ENCODE measurements at regions not wholly inside any gene's neighbourhood (a gene's known extent, or its start where the extent isn't known, plus 50 kb on each side); places are given as distances from the start of the nearest gene placed in this dataset.
"Not testable (repeated sequence)": the region's sequence is repeated elsewhere in the genome, so short reads cannot be mapped to it uniquely, and the experiment has no call there.

DNA sequence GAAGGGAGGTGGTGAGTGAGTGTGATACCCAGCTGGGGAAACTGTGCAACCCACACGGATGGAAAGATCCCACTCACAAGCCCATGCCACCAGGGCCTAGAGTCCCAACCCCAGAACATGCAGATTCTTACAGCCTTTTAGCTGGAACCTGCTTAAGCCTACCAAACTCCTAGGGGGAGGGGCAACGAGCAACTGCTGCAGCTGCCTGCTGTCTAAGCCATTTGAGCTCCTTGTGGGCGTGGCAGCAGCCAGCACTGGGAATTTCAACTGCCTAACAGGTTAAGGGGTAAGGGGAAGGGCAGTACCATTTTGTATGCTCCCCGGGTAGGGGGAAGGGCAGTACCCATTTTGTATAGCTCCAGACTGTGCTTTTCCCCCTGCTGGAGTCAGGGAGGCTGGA is 673.2 kb upstream of the BCHE start:
- no peak for DNase-seq

DNA sequence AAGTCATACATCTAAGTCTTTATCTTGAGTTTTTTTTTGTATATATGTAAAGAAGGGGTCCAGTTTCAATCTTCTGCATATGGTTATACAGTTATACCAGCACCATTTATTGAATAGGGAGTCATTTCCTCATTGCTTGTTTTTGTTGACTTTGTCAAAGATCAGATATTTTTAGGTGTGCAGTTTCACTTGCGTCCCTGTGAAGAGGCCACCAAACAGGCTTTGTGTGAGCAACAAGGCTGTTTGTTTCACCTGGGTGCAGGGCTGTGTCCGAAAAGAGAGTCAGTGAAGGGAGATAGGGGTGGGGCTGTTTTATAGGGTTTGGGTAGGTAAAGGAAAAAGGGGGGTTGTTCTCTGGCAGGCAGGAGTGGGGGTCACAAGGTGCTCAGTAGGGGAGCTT is 663.2 kb upstream of the BCHE start:
- DNase-seq = not testable (repeated sequence)

GRCh38 chr3:166499636-166500035 is 662.4 kb upstream of the BCHE start:
- DNase-seq = no peak

- no peak for DNase-seq
These were observed 661.2 kb upstream of the BCHE start for GRCh38 chr3:166498446-166498845.

- DNase-seq = no peak
These were observed 652.6 kb upstream of the BCHE start for GRCh38 chr3:166489826-166490225.

DNA sequence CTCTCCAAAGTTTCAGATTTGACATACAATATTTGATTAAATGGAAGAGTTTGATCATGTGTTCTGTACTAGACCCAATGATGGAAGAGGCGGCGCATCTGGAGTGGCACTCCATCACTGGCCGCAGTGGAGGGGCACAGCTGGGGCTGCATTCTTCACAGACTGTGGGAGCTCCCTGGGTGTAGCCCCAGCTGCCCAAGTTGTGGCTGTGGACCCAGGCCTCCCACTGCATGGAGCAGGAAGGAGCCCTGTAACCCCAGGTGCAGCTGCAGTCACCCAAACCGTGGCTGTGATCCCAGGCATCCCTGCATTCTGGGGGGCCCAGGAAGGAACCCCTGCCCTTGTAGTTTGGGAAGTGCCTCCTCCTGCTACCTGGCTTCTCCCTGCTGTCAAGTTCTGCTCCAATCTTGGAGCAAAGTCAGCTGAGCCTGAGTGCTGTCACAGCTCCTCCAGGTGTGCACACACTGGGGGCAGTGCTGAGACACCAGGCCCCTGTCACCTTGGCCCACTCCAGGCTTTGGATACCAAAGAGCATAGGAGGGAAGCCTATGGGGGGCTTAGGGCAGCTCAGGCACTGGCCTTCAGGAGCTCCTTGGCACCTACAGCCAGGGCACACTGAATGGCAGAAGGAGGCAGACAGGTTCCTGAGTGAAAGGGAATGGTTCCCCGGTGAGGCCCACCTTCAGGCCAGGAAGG is 651.9 kb upstream of the BCHE start:
- DNase-seq = no peak

DNA sequence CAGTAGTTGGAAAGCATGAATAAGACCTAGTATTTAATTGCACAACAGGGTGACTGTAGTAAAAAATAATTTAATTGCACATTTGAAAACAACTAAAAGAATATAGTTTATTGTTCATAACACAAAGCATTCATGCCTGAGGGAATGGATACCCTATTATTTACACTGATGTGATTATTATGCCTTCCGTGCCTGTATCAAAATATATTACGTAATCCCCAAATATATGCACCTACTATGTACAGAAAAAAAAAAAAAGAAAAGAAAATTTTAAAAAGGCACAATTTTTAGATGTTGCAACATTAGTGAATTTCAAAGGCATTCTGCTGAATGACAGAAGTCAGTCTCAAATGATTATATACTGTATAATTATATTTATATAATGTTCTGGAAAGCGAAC is 647.2 kb upstream of the BCHE start:
- DNase-seq = no peak

DNA sequence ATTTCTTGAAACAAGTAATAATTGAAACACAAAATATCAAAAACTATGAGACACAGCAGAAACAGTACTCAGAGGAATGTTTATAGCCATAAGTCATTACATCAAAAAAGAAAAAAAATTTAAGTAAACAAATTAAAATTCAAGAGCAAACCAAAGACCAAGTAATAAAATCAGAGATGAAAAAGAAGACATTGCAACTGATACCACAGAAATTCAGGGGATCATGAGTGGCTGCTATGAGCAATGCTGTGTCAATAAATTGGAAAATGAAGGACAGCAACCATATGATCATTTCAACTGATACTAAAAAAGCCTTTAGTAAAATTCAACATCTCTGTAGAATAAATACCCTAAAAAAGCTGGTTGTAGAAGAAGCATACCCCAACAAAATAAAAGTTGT is 644.1 kb upstream of the BCHE start:
- DNase-seq = no peak

- no peak for DNase-seq
These were observed 641.1 kb upstream of the BCHE start for GRCh38 chr3:166478356-166478755.

DNA sequence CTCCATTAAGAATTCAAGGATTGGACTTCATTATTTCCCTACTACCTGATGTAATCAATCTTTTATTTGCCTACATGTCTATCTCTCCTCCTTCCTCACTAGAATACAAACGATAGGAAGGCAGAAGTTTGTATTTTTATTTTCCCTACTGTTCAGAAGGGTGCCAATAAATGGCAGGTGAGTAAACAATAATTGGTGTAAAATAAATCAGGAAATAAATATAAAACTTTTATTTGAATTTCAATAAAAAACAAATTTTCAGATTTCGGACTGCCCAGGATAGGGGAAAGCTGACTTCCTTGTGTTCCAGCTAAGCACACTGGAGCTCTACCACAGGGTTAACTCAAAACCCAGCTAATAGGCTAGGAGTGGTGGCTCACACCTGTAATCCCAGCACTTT is 636.3 kb upstream of the BCHE start:
- DNase-seq = no peak

- no peak for DNase-seq
These were observed 634.8 kb upstream of the BCHE start for GRCh38 chr3:166472015-166472414.

DNA sequence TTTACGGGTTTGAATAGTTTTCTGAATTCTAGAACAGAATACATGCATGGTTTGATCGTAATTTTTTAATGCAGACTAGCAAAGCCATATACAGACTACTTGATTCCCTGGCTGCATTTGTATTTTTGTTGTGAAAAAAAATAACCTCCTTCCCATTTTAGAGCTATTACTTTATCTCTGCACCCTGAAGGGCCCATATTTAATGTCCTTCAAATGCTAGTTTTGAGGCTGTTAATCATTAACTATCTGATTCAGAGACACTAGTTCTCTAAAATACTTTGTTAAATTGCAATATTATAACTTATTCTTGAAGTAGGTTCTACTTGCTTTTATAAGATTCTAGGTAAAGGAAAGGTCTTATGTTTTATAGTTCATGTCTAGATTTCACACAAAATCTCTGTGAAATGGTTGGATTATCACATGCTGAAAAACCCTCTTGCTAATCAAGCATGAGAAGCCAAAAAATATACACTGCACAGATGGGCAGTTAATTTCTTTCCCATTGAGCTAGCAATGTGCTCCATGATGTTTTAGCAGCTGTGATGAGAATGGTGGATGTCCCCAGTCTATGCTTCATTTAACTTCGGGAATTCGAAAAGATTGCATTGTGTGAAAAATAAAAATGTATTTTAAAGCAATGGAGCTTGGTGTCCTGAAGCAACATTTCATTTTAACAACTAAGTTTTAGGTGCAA is 634.0 kb upstream of the BCHE start:
- DNase-seq = no peak

GRCh38 chr3:166462891-166463470 is 625.8 kb upstream of the BCHE start:
- no peak for DNase-seq

DNA sequence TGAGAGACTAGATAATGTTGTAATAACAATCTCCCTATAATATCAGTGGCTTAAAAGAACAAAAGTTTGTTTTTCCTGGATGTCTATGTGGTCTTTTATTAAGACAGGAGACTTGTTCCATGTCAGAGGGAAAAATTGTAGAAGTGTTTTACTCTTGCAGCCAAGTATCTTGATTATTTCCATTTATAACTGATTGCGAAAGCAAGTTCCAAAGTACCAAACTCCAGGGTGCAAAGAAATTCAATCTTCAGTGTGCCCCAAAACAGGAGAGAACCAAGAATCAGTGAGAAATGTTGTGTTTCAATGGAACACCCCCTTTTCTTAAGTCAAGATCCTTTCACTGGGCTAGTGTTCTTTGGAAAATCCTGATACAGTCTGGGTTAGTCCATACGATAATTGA is 624.4 kb upstream of the BCHE start:
- DNase-seq = no peak

DNA sequence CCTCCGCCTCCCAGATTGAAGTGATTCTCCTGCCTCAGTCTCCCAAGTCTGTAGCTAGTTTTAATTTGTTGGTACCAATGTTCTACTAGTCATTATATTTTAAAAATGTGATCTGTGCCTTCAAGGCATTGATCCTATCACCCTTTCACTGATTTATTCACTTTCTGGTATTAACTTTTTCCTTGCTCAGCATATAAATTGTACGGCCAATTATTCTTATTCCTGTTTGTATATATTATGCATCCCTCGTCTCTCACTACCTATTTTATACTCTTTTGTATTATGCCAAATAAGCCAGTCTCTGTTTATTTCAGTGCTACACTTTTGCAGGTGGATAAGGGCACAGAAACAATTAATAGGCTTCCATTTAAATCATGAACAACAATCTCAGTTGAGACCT is 620.2 kb upstream of the BCHE start:
- DNase-seq = no peak

- DNase-seq = no peak
These were observed 619.1 kb upstream of the BCHE start for GRCh38 chr3:166456286-166456685.

- no peak for DNase-seq
These were observed 618.5 kb upstream of the BCHE start for GRCh38 chr3:166455744-166456143.

GRCh38 chr3:166453478-166453877 is 616.3 kb upstream of the BCHE start:
- no peak for DNase-seq

DNA sequence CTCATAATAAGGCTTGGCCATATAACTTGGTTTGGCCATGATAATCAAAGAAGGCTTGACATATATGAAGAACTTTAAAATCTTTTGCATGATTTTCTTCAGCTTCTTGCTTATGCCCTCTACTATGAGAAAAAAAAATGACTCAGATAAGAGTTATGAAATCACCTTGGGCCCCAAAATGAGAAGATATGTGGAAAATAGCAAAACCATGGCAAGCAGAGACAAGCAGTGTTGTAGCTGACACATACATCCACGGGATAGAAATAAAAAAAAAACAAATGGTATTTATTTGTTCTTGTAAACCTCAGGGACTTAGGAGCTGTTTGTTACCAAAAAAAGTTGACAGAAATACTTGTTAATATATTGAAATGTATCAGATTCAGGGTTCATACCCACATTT is 614.8 kb upstream of the BCHE start:
- DNase-seq = no peak

DNA sequence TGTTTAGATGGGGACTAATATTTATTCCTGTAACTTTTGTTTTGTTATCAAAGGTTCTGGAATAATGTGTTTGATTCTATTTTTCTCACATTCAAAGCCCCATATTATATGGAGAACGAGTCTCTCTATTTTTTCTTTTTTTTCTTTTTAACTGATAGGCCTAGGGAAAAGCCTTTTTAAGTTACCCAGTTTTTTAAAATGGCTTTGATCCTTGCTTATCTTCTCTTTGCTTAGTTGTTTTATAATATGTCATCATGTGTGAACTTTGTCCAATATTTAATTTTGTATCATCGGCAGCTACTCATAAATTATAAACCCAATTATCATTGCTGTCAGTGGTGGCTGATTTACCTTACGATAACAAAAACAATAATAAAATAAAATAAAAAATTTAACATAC is 610.3 kb upstream of the BCHE start:
- DNase-seq = no peak

DNA sequence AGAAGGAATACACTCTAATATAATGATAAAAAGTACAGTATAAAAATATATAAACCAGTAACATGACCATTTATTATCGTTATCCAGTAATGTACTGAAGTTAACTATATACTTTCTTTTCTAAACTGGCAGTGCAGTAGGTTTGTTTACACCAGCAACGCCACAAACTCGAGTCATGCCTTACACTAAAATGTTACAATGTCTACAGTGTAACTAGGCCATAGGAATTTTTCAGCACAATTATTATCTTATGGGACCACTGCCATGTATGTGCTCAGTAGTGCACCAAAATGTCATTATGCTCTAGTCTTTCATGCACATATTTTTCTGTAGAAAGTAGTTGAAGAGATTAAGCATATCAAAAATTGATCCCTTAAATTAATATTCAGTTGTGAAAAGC is 609.8 kb upstream of the BCHE start:
- no peak for DNase-seq

- no peak for DNase-seq
These were observed 609.1 kb upstream of the BCHE start for GRCh38 chr3:166446291-166446690.

GRCh38 chr3:166445865-166446264 is 608.6 kb upstream of the BCHE start:
- no peak for DNase-seq

GRCh38 chr3:166444756-166445155 is 607.5 kb upstream of the BCHE start:
- DNase-seq = no peak

- DNase-seq = no peak
These were observed 607.1 kb upstream of the BCHE start for GRCh38 chr3:166444336-166444735.
